Heart left ventricle (tissue), 13 donors: ENCODE measurements at regions not wholly inside any gene's neighbourhood (a gene's known extent, or its start where the extent isn't known, plus 50 kb on each side); places are given as distances from the start of the nearest gene placed in this dataset.

Experiments used
- POLR2A ChIP-seq, 2 donors: fragments of 450-650 bp; IDR thresholded peaks; one replicate each; pipeline ENCODE4 v1.6.1; 2017; ENCODE audit warnings: antibody characterized with exemption in 2 of 2, mild to moderate bottlenecking in 2 of 2, moderate library complexity in 2 of 2
- TF ChIP-seq, protein P1 (sequence below), 12 donors: fragments of 200-600 bp; sonication (generic) in 4 of 12; IDR thresholded peaks; one replicate each; pipeline versions ENCODE4 v1.5.0 to v1.8.0; 2018 to 2022; ENCODE audit warnings: antibody characterized with exemption in 12 of 12, mild to moderate bottlenecking in 5 of 12
- donor health status: ischemic (EF 13 %, LVEDD 7.1; RV severe dilation, severe dysfunction).
- donor health status: DM: no; HTN: yes; CAD: no.
- donor health status: DM: no; HTN: no; CAD: no.
- donor health status: ischemic (EF 25% LVEDD 6.9; RV normal size, moderate dysfunction).
- donor health status: ischemic (EF 25% LVEDD 5.7; RV mildly dilated, moderate dysfunction).
- donor health status: ischemic (EF 35%, LVEDD 5.7; RV mildly dilated, moderate dysfunction).
- donor health status: nonischemic (EF 11% LVEDD 7.7; RV severe dilation, severe dysfunction).
- donor health status: DM: yes; HTN: yes; CAD: no.
- donor health status: PGD.
- donor health status: ischemic (EF 29% LVEDD 5.4; RV normal size, mild dysfunction).
- donor health status: nonischemic (EF 23%, LVEDD 6.1; RV moderate dilation, normal function).

DNA sequence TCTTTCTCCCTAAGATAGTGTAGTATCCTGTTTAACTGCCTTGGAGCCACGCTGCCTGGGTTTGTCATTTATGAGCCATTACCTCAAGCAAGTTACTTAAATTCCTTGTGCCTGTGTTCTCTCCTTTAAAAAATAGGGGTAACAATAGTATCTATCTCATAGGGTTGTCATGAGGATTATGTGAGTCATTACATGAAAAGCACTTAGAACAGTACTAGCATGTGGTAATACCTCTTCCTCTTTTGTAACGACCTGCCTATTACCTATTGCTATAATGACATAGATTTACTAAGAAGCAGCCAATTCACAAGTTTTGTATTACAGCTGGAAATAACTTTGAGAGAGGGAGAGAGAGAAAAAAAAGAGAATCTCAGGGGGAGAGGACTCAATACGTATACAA, 834.7 kb downstream of the RAPGEF2 start:
- TF ChIP-seq, protein P1, sequence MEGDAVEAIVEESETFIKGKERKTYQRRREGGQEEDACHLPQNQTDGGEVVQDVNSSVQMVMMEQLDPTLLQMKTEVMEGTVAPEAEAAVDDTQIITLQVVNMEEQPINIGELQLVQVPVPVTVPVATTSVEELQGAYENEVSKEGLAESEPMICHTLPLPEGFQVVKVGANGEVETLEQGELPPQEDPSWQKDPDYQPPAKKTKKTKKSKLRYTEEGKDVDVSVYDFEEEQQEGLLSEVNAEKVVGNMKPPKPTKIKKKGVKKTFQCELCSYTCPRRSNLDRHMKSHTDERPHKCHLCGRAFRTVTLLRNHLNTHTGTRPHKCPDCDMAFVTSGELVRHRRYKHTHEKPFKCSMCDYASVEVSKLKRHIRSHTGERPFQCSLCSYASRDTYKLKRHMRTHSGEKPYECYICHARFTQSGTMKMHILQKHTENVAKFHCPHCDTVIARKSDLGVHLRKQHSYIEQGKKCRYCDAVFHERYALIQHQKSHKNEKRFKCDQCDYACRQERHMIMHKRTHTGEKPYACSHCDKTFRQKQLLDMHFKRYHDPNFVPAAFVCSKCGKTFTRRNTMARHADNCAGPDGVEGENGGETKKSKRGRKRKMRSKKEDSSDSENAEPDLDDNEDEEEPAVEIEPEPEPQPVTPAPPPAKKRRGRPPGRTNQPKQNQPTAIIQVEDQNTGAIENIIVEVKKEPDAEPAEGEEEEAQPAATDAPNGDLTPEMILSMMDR (IDR thresholded peaks at IDR 0.05), result no peak
- TF ChIP-seq POLR2A (IDR thresholded peaks at IDR 0.05), result no peak
